ENCODE measurements at regions not wholly inside any gene's neighbourhood (a gene's known extent, or its start where the extent isn't known, plus 50 kb on each side); places are given as distances from the start of the nearest gene placed in this dataset.

DNA sequence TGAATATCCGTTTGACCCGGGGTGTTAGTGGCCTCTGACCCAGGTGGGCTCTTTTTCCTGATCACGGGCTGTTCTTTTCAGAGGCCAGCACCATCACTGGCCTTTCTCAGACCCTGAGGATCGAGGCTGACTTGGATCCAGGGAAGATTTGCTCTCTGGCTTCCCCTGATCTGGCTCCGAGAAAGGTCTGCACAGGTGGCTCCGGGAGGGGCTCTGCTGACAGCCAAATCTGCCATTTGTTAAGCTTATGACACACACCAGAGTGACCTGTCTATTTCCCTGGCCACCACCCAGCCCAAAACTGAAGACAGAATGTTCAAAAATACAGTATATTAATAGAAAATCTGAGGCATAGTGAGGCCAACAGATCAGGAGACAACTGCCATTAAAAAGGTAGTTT, 221.8 kb upstream of the TNRC6C start:
- no peak for DNase-seq (ENCODE audit: low read depth, low spot score)

DNA sequence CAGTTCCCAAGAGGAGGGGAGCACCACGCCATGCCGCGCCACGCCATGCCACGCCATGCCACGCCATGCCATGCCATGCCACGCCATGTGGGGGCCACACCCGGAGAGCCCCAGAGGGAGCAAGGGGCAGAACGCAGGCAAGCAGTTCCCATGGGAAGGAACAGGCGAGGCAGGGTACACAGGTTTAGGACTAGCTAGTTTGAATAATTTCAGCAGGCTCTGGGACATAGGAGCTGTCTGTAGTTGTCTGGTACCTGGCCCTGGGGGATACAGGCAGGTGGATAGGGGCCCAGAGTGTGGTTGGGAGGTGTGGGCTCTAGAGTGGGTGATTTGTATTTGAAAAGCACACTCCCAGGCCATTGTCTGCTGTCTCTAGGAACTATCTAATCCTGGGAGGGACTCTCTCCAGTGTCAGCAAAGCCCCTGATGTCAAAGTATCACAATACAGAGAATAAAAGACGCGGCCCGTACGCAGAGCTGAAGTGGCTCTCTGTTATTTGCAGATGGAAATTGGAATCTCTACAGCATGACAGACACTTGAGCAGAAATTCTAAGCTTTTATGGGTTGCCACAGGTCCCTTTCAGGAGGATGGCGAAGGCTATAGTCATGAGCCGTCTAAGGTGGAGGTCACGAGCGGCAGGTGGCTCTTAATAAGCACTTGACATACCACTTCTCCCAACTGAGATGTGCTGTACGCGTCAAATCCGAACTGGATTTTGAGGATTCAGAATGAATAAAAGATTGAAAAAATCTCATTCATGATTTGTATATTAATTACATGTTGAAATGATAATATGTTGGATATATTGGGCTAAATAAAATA, 220.8 kb upstream of the TNRC6C start:
- no peak for DNase-seq (ENCODE audit: low read depth, low spot score)

DNA sequence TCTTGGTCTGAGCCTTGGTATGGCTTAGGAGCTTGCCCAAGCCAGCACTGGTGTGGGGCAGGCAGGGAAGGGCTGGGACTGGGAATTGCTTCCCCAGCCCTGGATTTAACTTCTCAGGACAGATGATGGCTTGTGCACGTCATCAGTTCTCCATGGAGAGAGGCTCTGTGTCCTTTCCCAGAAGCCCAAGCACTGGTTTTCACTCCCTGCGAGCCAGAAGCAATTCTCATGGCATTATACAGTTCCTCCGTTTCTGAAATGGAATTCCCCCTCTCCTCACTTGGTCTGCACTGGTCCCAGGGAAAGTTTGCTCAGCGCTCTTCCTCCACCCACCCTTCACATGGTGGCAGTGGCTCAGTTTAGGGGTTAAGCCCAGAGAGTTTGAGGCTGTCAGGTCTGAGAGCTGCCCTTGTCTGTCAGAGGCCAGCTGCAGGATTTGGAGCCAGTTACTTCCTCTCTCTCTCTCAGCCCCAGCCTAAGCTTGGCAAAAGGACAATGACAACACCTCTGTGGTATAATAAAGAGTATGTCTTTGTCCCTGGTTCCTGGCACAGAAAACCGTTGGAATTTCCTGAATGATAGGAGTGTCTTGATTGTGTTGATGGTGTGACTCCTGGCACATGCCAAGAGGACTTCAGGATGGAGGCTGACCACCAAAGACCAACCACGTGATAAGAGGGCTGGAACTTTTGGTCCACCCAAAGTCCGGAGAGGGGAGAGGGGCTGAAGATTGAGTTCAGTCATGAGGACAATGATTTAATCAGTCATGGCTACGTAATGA, 219.6 kb upstream of the TNRC6C start:
- DNase-seq (ENCODE audit: low read depth, low spot score): no peak

DNA sequence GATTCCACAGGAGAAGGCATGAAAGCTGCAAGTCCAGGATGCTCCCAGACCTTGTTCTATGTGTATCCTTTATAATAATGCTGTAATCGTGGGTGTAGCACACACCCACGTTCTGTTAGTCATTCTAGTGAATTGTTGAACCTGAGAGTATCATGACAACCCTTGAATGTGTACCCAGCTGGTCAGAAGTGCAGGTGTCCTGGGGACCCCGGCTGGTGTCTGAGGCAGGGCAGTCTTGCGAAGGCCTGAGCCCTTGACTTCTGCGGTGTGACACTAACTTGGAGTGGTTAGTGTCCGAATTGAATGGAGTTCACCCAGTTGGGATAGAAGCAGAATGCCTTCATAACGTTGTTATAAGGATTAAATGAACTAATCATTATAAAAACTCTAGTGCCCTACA, 218.0 kb upstream of the TNRC6C start:
- no peak for DNase-seq (ENCODE audit: low read depth, low spot score)

DNA sequence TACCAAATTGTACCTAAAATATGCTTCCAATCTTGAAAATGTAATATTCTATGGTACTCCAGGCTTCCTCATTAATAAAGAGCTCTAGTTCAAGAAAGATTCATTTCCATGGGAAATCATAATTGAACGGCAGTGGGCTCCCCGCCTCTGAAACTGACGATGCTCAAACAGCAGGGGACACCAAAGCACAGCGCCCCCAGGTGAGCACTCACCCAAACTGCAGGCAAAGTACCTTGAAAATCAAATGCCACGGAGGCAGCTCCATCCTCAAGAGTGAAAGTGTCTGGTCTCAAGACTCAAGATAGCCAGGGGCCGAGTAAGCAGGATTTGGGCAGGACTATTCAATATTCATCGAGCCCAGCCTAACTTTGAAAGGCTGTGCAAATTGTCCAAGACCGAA, 217.4 kb upstream of the TNRC6C start:
- no peak for DNase-seq (ENCODE audit: low read depth, low spot score)

DNA sequence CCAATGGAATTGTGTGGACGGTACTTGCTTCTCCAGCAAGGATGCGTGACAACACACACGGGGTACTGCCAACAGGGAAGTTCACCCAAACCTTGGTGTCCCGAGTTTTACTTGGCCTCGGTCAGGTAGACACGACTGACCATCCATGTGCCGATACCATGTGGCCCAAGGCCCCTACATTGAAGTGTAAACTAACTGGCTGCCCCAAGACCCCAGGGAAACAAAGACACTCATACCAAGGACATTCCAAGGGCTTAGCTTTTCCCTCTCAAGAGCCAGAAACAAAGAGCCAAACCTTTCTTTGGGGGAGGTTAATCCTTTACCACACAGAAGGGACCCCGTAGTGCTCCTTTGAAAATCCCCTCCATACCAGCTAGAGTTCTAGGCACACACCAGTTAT, 215.9 kb upstream of the TNRC6C start:
- DNase-seq (ENCODE audit: low read depth, low spot score): no peak

DNA sequence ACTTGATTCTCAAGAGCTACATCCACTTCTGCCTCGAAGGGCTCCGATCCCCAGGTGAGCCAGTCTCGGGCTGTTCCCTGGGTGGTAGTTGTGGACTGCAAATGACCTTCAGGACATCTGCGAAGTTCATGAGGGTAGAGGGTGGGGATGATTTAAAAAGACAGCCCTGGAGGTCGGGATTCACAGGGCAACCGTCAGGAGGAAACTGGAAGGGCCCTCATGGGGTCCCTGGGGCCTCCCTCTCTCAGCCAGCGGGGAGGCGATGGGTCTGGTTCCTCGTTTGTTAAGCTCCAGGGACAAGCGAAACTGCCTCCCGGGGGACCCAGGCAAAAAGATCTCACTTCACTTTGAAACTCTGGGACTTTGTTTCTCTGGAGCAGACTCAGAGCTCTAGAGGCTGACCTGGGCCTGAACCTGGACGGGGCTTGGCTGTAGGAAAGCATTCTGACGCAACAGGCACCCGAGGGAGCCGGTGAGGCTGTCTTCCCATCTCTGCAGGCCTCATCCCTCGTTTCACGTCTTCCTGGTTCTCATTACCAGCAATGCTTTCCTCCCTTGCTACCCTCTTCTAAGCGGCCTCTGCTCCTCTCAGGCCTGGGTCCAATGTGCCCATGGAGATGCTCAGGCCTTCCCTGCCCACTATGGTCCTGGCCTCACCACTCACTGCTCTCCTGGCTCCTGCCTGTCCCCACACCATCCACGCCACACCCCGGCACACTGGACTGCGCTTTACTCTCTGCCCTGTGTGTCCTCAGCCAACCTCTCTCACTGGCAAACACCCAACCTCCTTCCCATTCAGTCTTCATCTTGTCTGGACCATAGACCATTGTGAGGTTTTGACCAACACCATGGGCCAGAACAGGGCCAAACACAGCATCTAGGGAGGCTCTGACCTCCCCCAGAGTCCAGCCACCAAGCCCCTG, 214.2 kb upstream of the TNRC6C start:
- no peak for DNase-seq (ENCODE audit: low read depth, low spot score)

DNA sequence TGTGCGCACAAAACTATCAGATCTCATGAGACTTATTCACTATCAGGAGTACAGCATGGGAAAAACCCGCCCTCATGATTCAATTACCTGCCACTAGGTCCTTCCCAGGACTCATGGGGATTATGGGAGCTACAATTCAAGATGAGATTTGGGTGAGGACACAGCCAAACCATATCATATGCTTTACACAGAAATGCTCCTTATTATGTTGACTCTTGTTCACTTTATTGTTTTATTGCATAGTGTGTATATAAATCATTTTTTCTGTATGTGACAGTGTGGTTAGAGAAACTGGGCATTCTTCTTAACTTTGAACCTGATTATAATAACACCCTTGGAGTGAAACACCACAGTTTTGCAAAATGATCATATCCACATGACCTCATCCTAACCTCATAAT, 212.8 kb upstream of the TNRC6C start:
- no peak for DNase-seq (ENCODE audit: low read depth, low spot score)

DNA sequence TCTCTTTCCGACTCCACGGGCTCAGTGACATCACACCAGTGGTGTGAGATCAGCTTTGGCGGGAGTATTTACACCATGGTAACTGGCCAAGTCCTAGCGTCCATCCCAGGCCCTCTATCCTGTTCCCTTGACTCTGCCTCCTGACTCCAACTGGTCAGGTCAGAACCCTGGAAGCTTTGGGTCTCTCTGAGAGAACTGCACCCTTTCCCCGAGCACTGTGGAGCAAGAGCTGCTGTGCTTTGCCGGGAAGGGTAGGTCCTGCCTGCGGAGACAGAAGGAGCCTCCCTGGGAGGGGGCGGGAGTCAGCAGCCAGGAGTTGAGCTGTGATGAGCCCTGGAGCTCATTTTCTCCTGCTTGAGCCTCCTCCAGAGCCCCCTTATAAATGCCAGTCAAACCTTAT, 212.1 kb upstream of the TNRC6C start:
- DNase-seq (ENCODE audit: low read depth, low spot score): no peak

DNA sequence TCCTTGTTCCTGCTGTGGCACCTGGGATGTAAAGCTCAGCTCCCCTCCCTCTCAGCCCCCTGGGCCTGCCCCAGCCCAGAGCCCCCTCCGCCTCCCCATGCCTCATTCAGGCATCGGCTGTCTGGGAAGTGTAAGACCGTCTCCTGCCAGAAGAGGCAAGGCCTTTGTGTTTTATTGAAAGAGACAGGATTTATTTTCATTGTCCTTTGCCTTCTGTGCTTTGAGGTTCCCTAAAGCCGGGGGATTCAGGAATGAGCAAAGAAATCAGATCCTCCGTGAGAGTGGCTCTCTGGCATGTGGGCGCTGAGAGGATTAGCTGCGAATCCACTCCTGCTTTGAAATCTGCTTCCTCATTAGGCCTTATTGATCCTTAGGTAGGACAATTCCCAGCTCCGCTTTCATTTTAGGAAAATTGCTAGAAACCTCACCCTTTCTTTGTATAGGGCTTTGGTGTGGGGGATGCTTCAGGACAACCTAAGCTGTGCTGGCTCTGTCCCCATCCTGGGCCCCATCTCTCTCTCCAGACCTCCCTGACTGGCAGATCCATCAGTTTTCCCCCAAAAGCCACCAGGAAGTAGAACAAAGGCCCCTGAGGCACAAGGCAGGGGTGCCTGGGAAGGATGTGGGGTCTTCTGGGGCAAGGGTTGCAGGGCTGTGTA, 211.5 kb upstream of the TNRC6C start:
- DNase-seq (ENCODE audit: low read depth, low spot score): no peak

DNA sequence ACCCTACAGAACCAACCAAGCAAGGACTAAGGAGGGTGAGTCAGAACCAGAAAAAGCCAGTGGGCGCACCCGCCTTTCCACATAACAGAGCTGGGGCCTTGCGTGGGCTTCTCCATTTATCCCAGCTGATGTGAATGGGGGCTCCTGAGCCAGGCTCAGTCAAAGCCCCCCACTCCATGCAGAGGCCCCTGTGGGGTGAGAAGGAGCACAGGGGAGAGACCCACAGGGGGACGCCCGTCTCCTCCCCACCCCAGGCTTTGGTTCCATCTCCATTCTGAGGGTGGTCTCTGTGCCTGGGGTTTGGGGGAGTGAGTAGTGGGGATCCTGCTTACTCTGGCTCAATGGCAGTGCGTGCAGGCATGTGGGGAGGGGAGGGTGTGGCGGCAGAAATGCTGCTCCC, 210.1 kb upstream of the TNRC6C start:
- DNase-seq (ENCODE audit: low read depth, low spot score): no peak

DNA sequence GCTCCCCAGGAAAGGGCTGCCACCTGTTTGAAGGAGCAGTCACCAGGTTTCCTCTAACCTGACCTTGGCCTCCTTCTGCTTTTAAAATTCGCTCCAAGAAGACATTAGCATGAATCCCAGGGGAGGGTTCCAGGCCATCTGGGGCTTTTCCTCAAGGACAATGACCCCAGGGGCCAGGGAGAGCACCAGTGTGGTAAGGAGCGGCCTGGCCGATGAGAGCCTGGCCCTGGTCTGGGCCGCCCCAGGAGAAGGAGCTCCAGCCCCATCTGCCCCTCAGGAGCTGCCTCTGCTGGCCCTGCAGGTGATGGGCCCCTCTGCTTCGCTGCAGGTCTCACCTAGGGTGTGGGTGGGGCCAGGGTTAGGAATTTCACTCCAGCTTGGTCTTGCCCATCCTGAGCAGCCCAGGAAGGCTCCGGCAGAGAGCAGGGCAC, 209.2 kb upstream of the TNRC6C start:
- DNase-seq (ENCODE audit: low read depth, low spot score): no peak

DNA sequence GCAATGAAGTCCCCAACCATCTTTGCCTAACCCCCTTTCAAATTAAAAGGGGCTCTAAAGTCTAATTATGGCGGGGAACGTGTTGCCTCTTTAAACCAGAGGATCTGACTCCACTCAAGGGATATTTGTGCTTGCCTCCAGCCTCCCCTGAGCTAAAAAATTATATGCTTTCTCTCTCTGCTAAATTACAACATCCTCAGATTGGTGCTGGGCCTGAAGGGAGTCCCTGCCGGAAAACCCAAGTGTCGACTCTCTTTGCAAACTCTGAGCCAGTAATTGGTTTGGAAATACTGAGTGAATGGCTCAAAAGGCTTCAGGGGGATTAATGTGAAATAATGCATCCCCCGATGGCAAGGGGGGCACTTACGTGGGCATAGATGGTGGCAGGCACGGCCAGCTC, 208.5 kb upstream of the TNRC6C start:
- DNase-seq (ENCODE audit: low read depth, low spot score): no peak

DNA sequence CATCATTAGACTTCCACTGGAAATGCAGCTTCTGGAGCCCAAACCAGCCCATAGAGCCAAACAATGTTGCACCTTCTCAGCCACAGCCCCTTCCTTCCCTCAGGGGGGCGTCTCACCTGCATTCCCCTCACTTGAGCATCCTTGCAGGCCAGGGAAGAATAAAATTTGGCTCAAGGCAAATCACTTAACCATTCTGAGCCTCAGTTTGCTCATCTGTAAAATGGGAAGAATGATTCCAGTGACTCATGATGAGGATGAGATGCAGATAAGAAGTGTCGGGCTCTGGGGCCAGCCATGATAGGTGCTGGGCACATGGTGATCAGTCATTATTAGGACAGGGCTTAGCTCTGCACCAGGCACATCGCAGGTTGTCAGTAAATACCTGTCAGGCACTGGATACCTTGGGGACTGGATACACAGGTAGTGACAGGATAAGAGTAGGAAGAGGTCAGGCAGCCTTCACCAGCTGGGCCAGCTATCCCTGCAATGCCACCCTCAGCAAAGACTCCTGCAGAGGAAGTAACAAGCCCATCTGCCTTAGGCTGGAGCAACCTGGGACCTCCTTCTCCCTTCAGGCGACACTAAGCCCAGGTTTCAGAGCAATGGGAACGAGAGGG, 208.0 kb upstream of the TNRC6C start:
- DNase-seq (ENCODE audit: low read depth, low spot score): no peak

DNA sequence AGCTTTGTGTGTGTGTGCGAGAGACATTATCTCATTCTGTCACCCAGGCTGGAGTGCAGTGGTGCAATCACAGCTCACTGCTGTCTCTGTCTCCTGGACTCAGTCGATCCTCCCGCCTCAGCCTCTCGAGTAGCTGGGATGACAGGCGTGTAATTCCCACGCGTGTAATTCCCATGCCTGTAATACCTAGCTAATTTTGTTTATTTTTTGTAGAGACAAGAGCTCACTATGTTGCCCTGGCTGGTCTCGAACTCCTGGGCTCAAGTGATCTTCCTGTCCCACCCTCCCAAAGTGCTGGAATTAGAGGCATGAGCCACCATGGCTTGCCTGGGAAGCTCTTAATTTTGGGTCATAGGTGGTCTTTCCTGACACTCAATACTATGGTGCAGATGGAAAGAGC, 205.3 kb upstream of the TNRC6C start:
- DNase-seq (ENCODE audit: low read depth, low spot score): no peak

DNA sequence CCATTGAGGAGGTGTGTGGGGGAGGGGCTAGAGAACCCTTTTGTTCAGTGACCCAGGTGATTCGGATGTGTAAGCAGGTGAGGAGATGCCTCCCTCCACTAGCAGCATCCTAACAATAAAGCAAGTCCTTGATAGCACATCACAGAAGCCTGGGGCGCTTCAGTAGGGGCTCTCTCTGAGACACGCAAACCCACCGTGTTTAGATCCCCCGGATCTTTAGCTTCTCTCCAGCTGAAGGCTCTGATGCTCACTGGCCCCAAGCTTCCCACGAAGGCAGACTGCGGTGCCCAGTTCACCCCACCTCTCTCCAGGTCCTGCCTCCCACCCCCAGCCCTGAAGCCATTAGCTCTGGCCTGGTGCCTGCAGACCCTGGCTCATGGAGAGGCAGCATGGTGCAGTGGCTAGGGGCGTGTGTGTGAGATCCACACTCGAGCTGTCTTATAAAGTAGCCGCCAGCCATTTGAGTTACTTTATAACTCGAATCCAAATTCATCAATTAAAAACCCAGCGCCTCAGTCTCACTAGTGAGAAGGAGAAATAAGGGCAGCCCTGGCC, 204.7 kb upstream of the TNRC6C start:
- DNase-seq (ENCODE audit: low read depth, low spot score): no peak

DNA sequence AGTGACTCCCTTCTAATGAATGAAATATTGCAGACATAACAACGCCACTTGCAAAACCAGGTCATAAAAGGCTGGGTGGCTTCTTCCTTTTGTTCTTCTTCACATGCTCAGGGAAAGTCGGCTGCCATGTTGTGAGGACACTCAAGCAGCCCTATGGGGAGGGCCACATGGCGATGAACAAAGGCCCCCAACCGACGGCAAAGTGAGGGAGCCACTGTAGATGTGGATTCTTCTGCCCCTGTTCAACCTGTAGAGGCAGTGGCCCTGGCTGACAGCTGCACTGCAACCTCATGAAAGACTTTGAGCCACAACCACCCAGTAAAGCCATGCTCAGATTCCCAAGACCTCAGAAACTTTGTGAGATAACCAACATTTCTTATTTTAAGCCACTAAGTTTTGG, 203.5 kb upstream of the TNRC6C start:
- no peak for DNase-seq (ENCODE audit: low read depth, low spot score)

DNA sequence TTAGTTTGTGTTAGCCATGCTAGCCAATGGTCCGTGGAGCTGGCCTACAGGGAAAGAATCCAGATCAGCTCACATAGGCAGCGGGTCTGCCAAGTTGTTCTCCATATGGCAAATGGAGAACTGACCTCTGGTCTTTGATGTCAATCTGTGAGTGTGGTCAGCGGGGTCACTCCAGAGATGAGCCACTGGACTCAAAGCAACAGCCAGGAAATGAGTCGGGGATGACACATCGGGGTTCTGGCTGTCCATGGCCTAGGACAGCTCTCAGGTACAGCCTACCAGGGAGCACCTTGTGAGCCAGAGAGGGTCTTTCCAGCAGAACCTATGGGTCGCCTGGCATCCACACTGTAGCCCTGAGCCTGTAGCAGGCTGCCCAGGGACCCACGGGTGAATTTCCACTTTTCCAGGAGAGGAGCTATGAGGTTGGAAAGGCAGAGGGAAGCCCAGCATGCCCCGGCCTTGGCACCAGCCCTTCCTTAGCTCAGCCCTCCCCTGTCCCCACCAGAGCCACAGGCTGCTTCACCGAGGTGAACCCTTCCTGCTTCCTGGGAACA, 203.0 kb upstream of the TNRC6C start:
- DNase-seq (ENCODE audit: low read depth, low spot score): no peak

DNA sequence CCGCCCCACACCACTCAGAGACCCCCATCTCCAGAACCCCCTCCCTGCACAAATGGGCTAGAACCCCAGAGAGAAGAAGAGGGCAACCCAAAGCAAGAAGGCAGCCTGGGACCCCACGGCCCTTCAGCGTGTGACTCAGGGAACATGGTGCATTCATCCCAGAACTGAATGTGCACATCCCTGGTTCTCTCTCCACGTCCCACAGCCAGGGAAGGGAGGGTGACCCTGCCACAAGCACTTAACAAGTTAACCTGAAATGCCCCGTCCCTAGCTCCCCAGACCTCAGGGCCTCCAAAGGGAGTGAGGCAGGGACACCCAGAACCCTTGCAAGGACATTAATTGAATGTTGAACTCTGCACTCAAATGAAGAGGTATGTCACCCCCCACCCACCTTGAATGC, 202.5 kb upstream of the TNRC6C start:
- no peak for DNase-seq (ENCODE audit: low read depth, low spot score)

DNA sequence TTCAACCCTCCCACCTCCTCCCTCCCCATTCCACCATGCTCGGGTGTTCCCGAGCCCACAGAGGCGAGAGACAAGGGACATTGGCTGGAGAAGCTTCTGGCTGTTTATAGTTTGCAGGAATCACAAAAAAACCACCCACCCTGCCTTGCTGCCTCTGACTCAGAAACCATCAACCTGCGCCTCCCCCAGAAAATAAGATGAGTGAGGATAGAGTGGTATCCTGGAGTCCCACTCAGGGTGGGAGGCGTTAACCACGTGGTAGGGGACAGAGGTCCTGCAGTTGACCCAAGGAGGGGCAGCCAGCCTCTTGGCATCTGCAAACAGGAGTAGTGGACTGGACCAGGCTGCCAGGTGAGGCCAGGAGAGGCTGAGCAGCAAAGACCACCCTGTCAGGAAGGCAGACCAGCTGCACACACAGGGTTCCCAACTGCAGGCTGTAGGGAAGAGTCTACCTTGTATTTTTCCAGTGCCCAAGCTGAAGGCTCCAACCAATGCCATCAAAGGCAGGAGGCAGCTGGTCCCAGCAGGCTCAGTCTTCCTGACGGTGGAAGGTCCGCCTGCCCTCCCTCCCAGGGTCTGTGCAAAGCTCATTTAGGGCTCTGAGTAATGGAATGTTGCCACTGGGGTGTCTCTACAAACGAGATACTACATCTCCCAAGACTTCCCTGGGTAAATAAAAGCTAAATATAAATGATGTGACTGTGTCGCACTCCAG, 201.5 kb upstream of the TNRC6C start:
- DNase-seq (ENCODE audit: low read depth, low spot score): no peak
